Gastrocnemius medialis (tissue), 4 donors: ENCODE measurements at regions not wholly inside any gene's neighbourhood (a gene's known extent, or its start where the extent isn't known, plus 50 kb on each side); places are given as distances from the start of the nearest gene placed in this dataset.

Experiments used
- POLR2A ChIP-seq, 2 donors: fragments of 450-650 bp; IDR thresholded peaks; one replicate each; pipeline ENCODE4 v1.6.1; 2017; ENCODE audit warnings: antibody characterized with exemption in 2 of 2, mild to moderate bottlenecking in 2 of 2, moderate library complexity in 2 of 2
- TF ChIP-seq, protein P1 (sequence below), 5 experiments: fragments of 450-650 bp in 3 of 5; fragments of 200-600 bp in 2 of 5; sonication (generic) in 2 of 5; IDR thresholded peaks in 4 of 5; conservative IDR thresholded peaks in 1 of 5; 1 replicate in 4 of 5; 2 replicates in 1 of 5; pipeline ENCODE4 v1.5.1; 2016 to 2019; ENCODE audit warnings: antibody characterized with exemption in 5 of 5, mild to moderate bottlenecking in 3 of 5, moderate library complexity in 3 of 5

DNA sequence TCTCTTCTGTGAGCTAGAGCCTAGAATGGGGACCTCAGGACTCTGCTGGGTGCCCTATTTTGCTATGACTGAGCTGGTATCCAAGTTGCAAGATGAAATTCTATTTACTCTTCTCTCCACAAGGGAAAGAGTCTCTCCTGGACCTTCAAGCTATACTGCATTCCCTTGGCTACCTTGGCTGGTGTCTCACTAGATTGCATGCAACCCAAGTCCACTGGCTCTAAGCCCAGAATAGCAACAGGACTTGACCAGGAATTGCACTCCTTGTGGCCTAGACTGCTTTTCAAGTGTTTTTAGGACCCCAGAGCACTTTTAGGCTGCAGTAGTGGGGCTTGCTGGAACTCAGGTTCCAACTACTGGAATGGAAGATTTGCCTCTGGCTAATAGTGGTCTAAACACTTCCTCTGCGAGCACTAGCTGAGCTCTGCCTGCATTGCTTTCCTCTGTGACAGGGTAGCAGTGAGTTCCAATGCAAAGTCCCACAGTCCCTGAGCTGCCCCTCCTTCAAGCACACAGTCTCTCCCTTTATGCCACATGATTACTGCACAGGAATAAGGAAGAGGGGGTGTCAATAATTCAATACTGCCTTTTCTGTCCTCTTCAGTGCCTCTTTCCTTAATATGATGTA, 1009.1 kb upstream of the FLRT2 start:
- TF ChIP-seq, protein P1, sequence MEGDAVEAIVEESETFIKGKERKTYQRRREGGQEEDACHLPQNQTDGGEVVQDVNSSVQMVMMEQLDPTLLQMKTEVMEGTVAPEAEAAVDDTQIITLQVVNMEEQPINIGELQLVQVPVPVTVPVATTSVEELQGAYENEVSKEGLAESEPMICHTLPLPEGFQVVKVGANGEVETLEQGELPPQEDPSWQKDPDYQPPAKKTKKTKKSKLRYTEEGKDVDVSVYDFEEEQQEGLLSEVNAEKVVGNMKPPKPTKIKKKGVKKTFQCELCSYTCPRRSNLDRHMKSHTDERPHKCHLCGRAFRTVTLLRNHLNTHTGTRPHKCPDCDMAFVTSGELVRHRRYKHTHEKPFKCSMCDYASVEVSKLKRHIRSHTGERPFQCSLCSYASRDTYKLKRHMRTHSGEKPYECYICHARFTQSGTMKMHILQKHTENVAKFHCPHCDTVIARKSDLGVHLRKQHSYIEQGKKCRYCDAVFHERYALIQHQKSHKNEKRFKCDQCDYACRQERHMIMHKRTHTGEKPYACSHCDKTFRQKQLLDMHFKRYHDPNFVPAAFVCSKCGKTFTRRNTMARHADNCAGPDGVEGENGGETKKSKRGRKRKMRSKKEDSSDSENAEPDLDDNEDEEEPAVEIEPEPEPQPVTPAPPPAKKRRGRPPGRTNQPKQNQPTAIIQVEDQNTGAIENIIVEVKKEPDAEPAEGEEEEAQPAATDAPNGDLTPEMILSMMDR (IDR thresholded peaks at IDR 0.05 in 4 of 5, conservative IDR thresholded peaks at IDR 0.05 in 1 of 5), result no peak
- no peak for TF ChIP-seq POLR2A (IDR thresholded peaks at IDR 0.05)
